ENCODE measurements at regions not wholly inside any gene's neighbourhood (a gene's known extent, or its start where the extent isn't known, plus 50 kb on each side); places are given as distances from the start of the nearest gene placed in this dataset.
"Not testable (repeated sequence)": the region's sequence is repeated elsewhere in the genome, so short reads cannot be mapped to it uniquely, and the experiment has no call there.

- not testable (repeated sequence) for TF ChIP-seq REST (IDR thresholded peaks at IDR 0.05; ENCODE audit: insufficient replicate concordance, low read depth); CTCF (IDR thresholded peaks at IDR 0.05; ENCODE audit: insufficient read depth, low read length); POLR2AphosphoS5 (IDR thresholded peaks at IDR 0.05; ENCODE audit: low read depth); GABPA (IDR thresholded peaks at IDR 0.05; ENCODE audit: low read depth)
These were observed 92.9 kb upstream of the CCDC180 start for GRCh38 chr9:97214556-97214955.

Measured in HL-60 (cell line).